Skeletal muscle tissue (tissue), 3 donors: ENCODE measurements at regions not wholly inside any gene's neighbourhood (a gene's known extent, or its start where the extent isn't known, plus 50 kb on each side); places are given as distances from the start of the nearest gene placed in this dataset.

Experiments
- H3K27ac ChIP-seq: one replicate; pipeline ENCODE4 v1.7.0; 2013; ENCODE audit warnings: mild to moderate bottlenecking, low read depth, low read length, inconsistent platforms
- H3K27me3 ChIP-seq, 3 donors: one replicate each; pipeline ENCODE4 v1.7.0; 2013; ENCODE audit warnings: low read length in 3 of 3; ENCODE audit not compliant: control insufficient read depth in 3 of 3, insufficient read depth in 3 of 3
- H3K36me3 ChIP-seq, 3 donors: one replicate each; pipeline ENCODE4 v1.7.0; 2013; ENCODE audit warnings: low read length in 3 of 3; ENCODE audit not compliant: control insufficient read depth in 3 of 3, insufficient read depth in 3 of 3
- H3K4me1 ChIP-seq, 3 donors: one replicate each; pipeline ENCODE4 v1.7.0; 2013; ENCODE audit warnings: low read length in 3 of 3, mild to moderate bottlenecking in 3 of 3; ENCODE audit not compliant: control insufficient read depth in 3 of 3, insufficient read depth in 3 of 3
- H3K4me3 ChIP-seq, 3 donors: one replicate each; pipeline ENCODE4 v1.7.0; 2013; ENCODE audit warnings: low read length in 3 of 3
- H3K9ac ChIP-seq, 3 donors: one replicate each; pipeline ENCODE4 v1.7.0; 2013; ENCODE audit warnings: low read length in 3 of 3, mild to moderate bottlenecking in 3 of 3, moderate library complexity in 2 of 3, low read depth in 1 of 3
- H3K9me3 ChIP-seq, 3 donors: one replicate each; pipeline ENCODE4 v1.7.0; 2013; ENCODE audit warnings: low read length in 3 of 3; ENCODE audit not compliant: control insufficient read depth in 3 of 3
- donor health status: Osteomylitis.

GRCh38 chr13:71261256-71261655 is 605.7 kb downstream of the DACH1 start:
- Histone ChIP-seq H3K9ac (no peak overlapping the region), H3K9me3 (no peaks in the 10 kb centered on the region), H3K4me3 (no peak overlapping the region), H3K4me1 (no peaks in the 10 kb centered on the region), H3K27me3 (no peaks in the 10 kb centered on the region), H3K27ac (no peak overlapping the region), H3K36me3 (no peaks in the 10 kb centered on the region)

- Histone ChIP-seq H3K27ac (no peak overlapping the region), H3K36me3 (no peaks in the 10 kb centered on the region), H3K27me3 (no peaks in the 10 kb centered on the region), H3K4me3 (no peak overlapping the region), H3K9me3 (no peaks in the 10 kb centered on the region), H3K9ac (no peak overlapping the region), H3K4me1 (no peaks in the 10 kb centered on the region)
These were observed 606.8 kb downstream of the DACH1 start for GRCh38 chr13:71260246-71260645.

GRCh38 chr13:71255633-71256032 is 611.4 kb downstream of the DACH1 start:
- H3K27ac ChIP-seq, result no peak overlapping the region
- H3K27me3 ChIP-seq, result no peaks in the 10 kb centered on the region
- no peaks in the 10 kb centered on the region for H3K36me3 ChIP-seq
- H3K4me1 ChIP-seq, result no peaks in the 10 kb centered on the region
- H3K9me3 ChIP-seq, result no peaks in the 10 kb centered on the region
- no peak overlapping the region for H3K4me3 ChIP-seq
- H3K9ac ChIP-seq, result no peak overlapping the region

GRCh38 chr13:71254384-71254783 is 612.6 kb downstream of the DACH1 start:
- no peaks in the 10 kb centered on the region for H3K27me3 ChIP-seq
- H3K9me3 ChIP-seq, result no peaks in the 10 kb centered on the region
- no peak overlapping the region for H3K4me3 ChIP-seq
- H3K4me1 ChIP-seq, result no peaks in the 10 kb centered on the region
- no peak overlapping the region for H3K27ac ChIP-seq
- no peaks in the 10 kb centered on the region for H3K36me3 ChIP-seq
- no peak overlapping the region for H3K9ac ChIP-seq

- Histone ChIP-seq H3K9me3 (no peaks in the 10 kb centered on the region), H3K9ac (no peak overlapping the region), H3K4me1 (no peaks in the 10 kb centered on the region), H3K4me3 (no peak overlapping the region), H3K27me3 (no peaks in the 10 kb centered on the region), H3K36me3 (no peaks in the 10 kb centered on the region), H3K27ac (no peak overlapping the region)
These were observed 614.8 kb downstream of the DACH1 start for GRCh38 chr13:71252184-71252704.

GRCh38 chr13:71251292-71251951 is 615.6 kb downstream of the DACH1 start:
- H3K27ac ChIP-seq, result no peak overlapping the region
- H3K4me1 ChIP-seq, result no peaks in the 10 kb centered on the region
- H3K4me3 ChIP-seq, result no peak overlapping the region
- no peaks in the 10 kb centered on the region for H3K9me3 ChIP-seq
- H3K36me3 ChIP-seq, result no peaks in the 10 kb centered on the region
- H3K27me3 ChIP-seq, result no peaks in the 10 kb centered on the region
- no peak overlapping the region for H3K9ac ChIP-seq

GRCh38 chr13:71249011-71249410 is 618.0 kb downstream of the DACH1 start:
- H3K27ac ChIP-seq, result no peak overlapping the region
- H3K9ac ChIP-seq, result no peak overlapping the region
- no peak overlapping the region for H3K4me3 ChIP-seq
- no peaks in the 10 kb centered on the region for H3K36me3 ChIP-seq
- H3K4me1 ChIP-seq, result no peaks in the 10 kb centered on the region
- no peaks in the 10 kb centered on the region for H3K9me3 ChIP-seq
- H3K27me3 ChIP-seq, result no peaks in the 10 kb centered on the region

- Histone ChIP-seq H3K4me3 (no peak overlapping the region), H3K36me3 (no peaks in the 10 kb centered on the region), H3K27ac (no peak overlapping the region), H3K9ac (no peak overlapping the region), H3K4me1 (peaks cover 0 to 4% (median 0%) of the 10 kb centered on the region in 3 donors), H3K27me3 (no peaks in the 10 kb centered on the region), H3K9me3 (no peaks in the 10 kb centered on the region)
These were observed 622.8 kb downstream of the DACH1 start for GRCh38 chr13:71244161-71244560.

- H3K27ac ChIP-seq, result no peak overlapping the region
- no peak overlapping the region for H3K4me3 ChIP-seq
- peaks cover 0 to 4% (median 0%) of the 10 kb centered on the region in 3 donors for H3K4me1 ChIP-seq
- no peak overlapping the region for H3K9ac ChIP-seq
- no peaks in the 10 kb centered on the region for H3K36me3 ChIP-seq
- no peaks in the 10 kb centered on the region for H3K9me3 ChIP-seq
- no peaks in the 10 kb centered on the region for H3K27me3 ChIP-seq
These were observed 624.8 kb downstream of the DACH1 start for GRCh38 chr13:71242201-71242600.

GRCh38 chr13:71240911-71241310 is 626.1 kb downstream of the DACH1 start:
- Histone ChIP-seq H3K4me3 (no peak overlapping the region), H3K36me3 (no peaks in the 10 kb centered on the region), H3K9ac (no peak overlapping the region), H3K4me1 (peaks cover 0 to 4% (median 0%) of the 10 kb centered on the region in 3 donors), H3K9me3 (no peaks in the 10 kb centered on the region), H3K27ac (no peak overlapping the region), H3K27me3 (no peaks in the 10 kb centered on the region)
